ENCODE measurements at regions not wholly inside any gene's neighbourhood (a gene's known extent, or its start where the extent isn't known, plus 50 kb on each side); places are given as distances from the start of the nearest gene placed in this dataset.

- no peak for DNase-seq
- intact Hi-C loops (cut with DNase I), result no loop called here
- WGBS, 4 donors, result 60 to 77% (median 65%) methylated on average over 2 of the region's 2 CpGs
- H3K9me3 ChIP-seq (replicated peaks in 1 of 3), result no peaks in the 10 kb centered on the region
- TF ChIP-seq POLR2A (IDR thresholded peaks at IDR 0.05), result no peak
- TF ChIP-seq CTCF (IDR thresholded peaks at IDR 0.05), result no peak
- no peaks in the 10 kb centered on the region for H3K36me3 ChIP-seq (replicated peaks in 1 of 2)
- no peak overlapping the region for H3K4me3 ChIP-seq
- no peaks in the 10 kb centered on the region for H3K27me3 ChIP-seq
- H3K27ac ChIP-seq, result no peak overlapping the region
- H3K4me1 ChIP-seq (replicated peaks in 1 of 2), result no peaks in the 10 kb centered on the region
These were observed 254.6 kb upstream of the NR2F2 start for GRCh38 chr15:96075895-96076294.

GRCh38 chr15:96076350-96076749, 254.2 kb upstream of the NR2F2 start:
- Histone ChIP-seq H3K4me1 (replicated peaks in 1 of 2) (no peaks in the 10 kb centered on the region), H3K27ac (no peak overlapping the region), H3K36me3 (replicated peaks in 1 of 2) (no peaks in the 10 kb centered on the region), H3K4me3 (no peak overlapping the region), H3K9me3 (replicated peaks in 1 of 3) (no peaks in the 10 kb centered on the region), H3K27me3 (no peaks in the 10 kb centered on the region)
- DNase-seq, result no peak
- TF ChIP-seq CTCF (IDR thresholded peaks at IDR 0.05) (no peak), POLR2A (IDR thresholded peaks at IDR 0.05) (no peak)
- intact Hi-C loops (cut with DNase I), result no loop called here
- 87 to 93% (median 90%) methylated on average over 6 of the region's 6 CpGs for WGBS, 4 donors

GRCh38 chr15:96079041-96079440, 251.5 kb upstream of the NR2F2 start:
- H3K27me3 ChIP-seq, result no peaks in the 10 kb centered on the region
- H3K4me3 ChIP-seq, result no peak overlapping the region
- H3K27ac ChIP-seq, result no peak overlapping the region
- TF ChIP-seq CTCF (IDR thresholded peaks at IDR 0.05) (no peak), POLR2A (IDR thresholded peaks at IDR 0.05) (no peak)
- intact Hi-C loops (cut with DNase I), result no loop called here
- no peaks in the 10 kb centered on the region for H3K36me3 ChIP-seq (replicated peaks in 1 of 2)
- H3K9me3 ChIP-seq (replicated peaks in 1 of 3), result no peaks in the 10 kb centered on the region
- no peak for DNase-seq
- no peaks in the 10 kb centered on the region for H3K4me1 ChIP-seq (replicated peaks in 1 of 2)
- WGBS, 4 donors, result 86 to 92% (median 89%) methylated on average over 4 of the region's 4 CpGs

GRCh38 chr15:96079882-96080281, 250.6 kb upstream of the NR2F2 start:
- Histone ChIP-seq H3K27me3 (no peaks in the 10 kb centered on the region), H3K4me1 (replicated peaks in 1 of 2) (no peaks in the 10 kb centered on the region), H3K9me3 (replicated peaks in 1 of 3) (no peaks in the 10 kb centered on the region), H3K36me3 (replicated peaks in 1 of 2) (no peaks in the 10 kb centered on the region), H3K27ac (no peak overlapping the region), H3K4me3 (no peak overlapping the region)
- intact Hi-C loops (cut with DNase I), result no loop called here
- 73 to 90% (median 82%) methylated on average over 3 of the region's 3 CpGs for WGBS, 4 donors
- DNase-seq, result no peak
- TF ChIP-seq POLR2A (IDR thresholded peaks at IDR 0.05) (no peak), CTCF (IDR thresholded peaks at IDR 0.05) (no peak)
